ENCODE measurements at regions not wholly inside any gene's neighbourhood (a gene's known extent, or its start where the extent isn't known, plus 50 kb on each side); places are given as distances from the start of the nearest gene placed in this dataset.

DNA sequence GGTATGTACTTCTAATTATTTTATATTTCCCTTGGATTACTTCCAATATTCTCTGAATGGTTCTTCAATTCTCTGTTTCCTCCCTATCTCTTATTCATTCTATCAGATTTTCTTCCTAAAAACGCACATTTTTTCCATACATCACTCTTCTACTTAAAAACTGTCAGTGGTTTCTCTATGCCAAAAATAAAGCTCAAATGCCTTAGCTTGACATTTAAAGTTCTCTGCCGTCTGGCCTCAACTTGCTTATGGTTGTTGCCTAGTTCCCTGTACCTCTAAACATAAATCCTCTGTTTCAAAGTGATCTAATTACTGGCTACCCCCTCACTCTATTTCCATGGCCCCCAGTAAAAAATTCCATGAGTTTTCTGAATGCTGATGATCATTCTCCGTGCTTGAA lies 671.0 kb upstream of the ADGRL2 start:
- no TSS peak for BruUV-seq (replicated peaks)
- TF ChIP-seq CTCF (conservative IDR thresholded peaks at IDR 0.05; ENCODE audit: low read depth, low read length) (no peak), EZH2 (IDR thresholded peaks at IDR 0.05; ENCODE audit: borderline replicate concordance, low read depth, low read length, poor library complexity, severe bottlenecking) (no peak)
- CTCF ChIA-PET = no interaction called here

DNA sequence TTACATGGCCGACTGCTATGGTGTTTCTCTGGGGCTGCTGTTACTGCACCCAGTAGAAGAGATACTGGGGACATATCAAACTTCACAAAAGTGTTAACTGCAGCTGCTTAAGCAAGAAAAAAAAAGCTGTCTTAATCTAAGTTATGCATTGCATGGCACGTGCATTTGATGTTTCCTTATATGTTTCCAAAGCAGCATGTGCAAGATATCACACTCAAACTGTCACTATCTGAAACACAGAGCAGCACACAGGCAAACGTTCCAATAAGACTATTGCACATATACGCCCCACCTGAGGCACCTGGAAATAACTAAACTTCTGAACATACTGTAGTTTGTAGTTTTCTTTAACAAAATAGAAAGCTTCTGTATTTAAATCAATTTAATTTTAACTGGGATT lies 671.4 kb upstream of the ADGRL2 start:
- no peaks in the 10 kb centered on the region for H3K27me3 ChIP-seq (replicated peaks; ENCODE audit: insufficient read depth, low read depth, low read length, poor library complexity)
- POLR2A ChIA-PET (ENCODE audit: low non-redundant PET) = no interaction called here
- no peaks in the 10 kb centered on the region for H3K36me3 ChIP-seq (ENCODE audit: insufficient read depth, low read length, poor library complexity, severe bottlenecking)
- peak; percentile 26 for DNase-seq (ENCODE audit: low spot score)
- no peak for TF ChIP-seq EZH2 (IDR thresholded peaks at IDR 0.05; ENCODE audit: borderline replicate concordance, low read depth, low read length, poor library complexity, severe bottlenecking)
- no peak for TF ChIP-seq CTCF (conservative IDR thresholded peaks at IDR 0.05; ENCODE audit: low read depth, low read length)
- no peak overlapping the region for H3K4me3 ChIP-seq (ENCODE audit: low read depth, low read length, poor library complexity, severe bottlenecking)
- H3K27ac ChIP-seq (ENCODE audit: low read depth, low read length, poor library complexity, severe bottlenecking) = no peak overlapping the region
- no TSS peak for BruUV-seq (replicated peaks)
- CTCF ChIA-PET = no interaction called here
- no peaks in the 10 kb centered on the region for H3K9me3 ChIP-seq (ENCODE audit: low read depth, low read length, poor library complexity, severe bottlenecking)
- H3K4me1 ChIP-seq (ENCODE audit: insufficient read depth, low read length, poor library complexity, severe bottlenecking) = peaks cover 41% of the 10 kb centered on the region
- intact Hi-C loops (cut with micrococcal nuclease; ENCODE audit: unreplicated experiment) = no loop called here

More for the DNA sequence above, 671.0 kb upstream of the ADGRL2 start:
- H3K36me3 ChIP-seq (ENCODE audit: insufficient read depth, low read length, poor library complexity, severe bottlenecking) = no peaks in the 10 kb centered on the region
- H3K27ac ChIP-seq (ENCODE audit: low read depth, low read length, poor library complexity, severe bottlenecking) = peak overlapping the region; percentile 21
- no peak overlapping the region for H3K4me3 ChIP-seq (ENCODE audit: low read depth, low read length, poor library complexity, severe bottlenecking)
- no peak for DNase-seq (ENCODE audit: low spot score)
- POLR2A ChIA-PET (ENCODE audit: low non-redundant PET) = no interaction called here
- H3K27me3 ChIP-seq (replicated peaks; ENCODE audit: insufficient read depth, low read depth, low read length, poor library complexity) = no peaks in the 10 kb centered on the region
- H3K9me3 ChIP-seq (ENCODE audit: low read depth, low read length, poor library complexity, severe bottlenecking) = no peaks in the 10 kb centered on the region
- intact Hi-C loops (cut with micrococcal nuclease; ENCODE audit: unreplicated experiment) = no loop called here
- peaks cover 41% of the 10 kb centered on the region for H3K4me1 ChIP-seq (ENCODE audit: insufficient read depth, low read length, poor library complexity, severe bottlenecking)

DNA sequence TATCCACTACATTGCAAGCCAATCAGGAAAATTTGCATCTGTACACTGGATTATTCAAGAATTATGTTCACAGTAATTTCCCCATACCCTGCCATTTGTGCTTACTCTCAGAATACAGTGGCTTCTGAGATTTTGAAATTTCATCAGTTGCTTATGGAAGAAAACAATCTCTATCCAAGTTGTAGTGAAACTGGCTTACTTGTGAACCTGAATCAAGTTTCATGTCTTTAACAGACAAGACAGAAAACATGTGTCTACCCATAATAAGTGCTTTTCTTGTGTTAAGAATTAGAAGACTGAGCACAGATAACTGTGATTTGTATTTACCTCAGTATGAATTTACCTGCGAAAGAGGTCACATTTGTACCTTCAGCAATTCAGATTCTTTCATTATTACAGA lies 672.7 kb upstream of the ADGRL2 start:
- Histone ChIP-seq H3K27me3 (replicated peaks; ENCODE audit: insufficient read depth, low read depth, low read length, poor library complexity) (no peaks in the 10 kb centered on the region), H3K4me1 (ENCODE audit: insufficient read depth, low read length, poor library complexity, severe bottlenecking) (peaks cover 41% of the 10 kb centered on the region), H3K4me3 (ENCODE audit: low read depth, low read length, poor library complexity, severe bottlenecking) (no peak overlapping the region), H3K9me3 (ENCODE audit: low read depth, low read length, poor library complexity, severe bottlenecking) (no peaks in the 10 kb centered on the region), H3K27ac (ENCODE audit: low read depth, low read length, poor library complexity, severe bottlenecking) (peak overlapping the region; percentile 0), H3K36me3 (ENCODE audit: insufficient read depth, low read length, poor library complexity, severe bottlenecking) (no peaks in the 10 kb centered on the region)
- CTCF ChIA-PET = no interaction called here
- BruUV-seq (replicated peaks) = no TSS peak
- intact Hi-C loops (cut with micrococcal nuclease; ENCODE audit: unreplicated experiment) = no loop called here
- no peak for DNase-seq (ENCODE audit: low spot score)
- TF ChIP-seq EZH2 (IDR thresholded peaks at IDR 0.05; ENCODE audit: borderline replicate concordance, low read depth, low read length, poor library complexity, severe bottlenecking) (no peak), CTCF (conservative IDR thresholded peaks at IDR 0.05; ENCODE audit: low read depth, low read length) (no peak)
- POLR2A ChIA-PET (ENCODE audit: low non-redundant PET) = no interaction called here

Data from A673 (cell line).